MM.1S (cell line): ENCODE measurements at regions not wholly inside any gene's neighbourhood (a gene's known extent, or its start where the extent isn't known, plus 50 kb on each side); places are given as distances from the start of the nearest gene placed in this dataset.

Source experiments
- CTCF ChIP-seq: fragments of 300-600 bp; sonication (generic); IDR thresholded peaks from 2 replicates; pipeline ENCODE4 v1.5.1; 2016; ENCODE audit warnings: antibody characterized with exemption, low read length, mixed read lengths
- EZH2 ChIP-seq: fragments of 300-600 bp; sonication (generic); optimal IDR thresholded peaks from 2 replicates; pipeline ENCODE3; 2017; ENCODE audit warnings: low read depth, mild to moderate bottlenecking, antibody characterized with exemption, low read length, mixed read lengths

DNA sequence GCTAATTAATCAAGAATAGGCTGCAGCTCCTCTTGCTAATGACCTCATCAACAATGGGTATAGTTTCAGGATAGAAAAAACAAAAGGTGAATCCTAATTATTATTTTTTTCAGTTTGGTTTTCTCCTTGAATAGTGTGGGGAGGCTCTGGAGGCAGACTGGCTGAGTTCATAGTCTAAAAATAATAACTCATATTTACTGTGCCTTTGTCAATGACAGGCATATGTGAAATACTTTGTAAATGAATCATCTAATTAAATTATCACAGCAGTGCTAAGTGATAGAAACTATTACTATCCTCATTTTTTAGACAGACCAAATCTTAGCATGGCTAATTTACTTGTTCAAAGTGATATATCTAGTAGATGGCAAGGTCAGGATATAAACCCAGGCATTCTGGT, 1261.0 kb upstream of the SLC10A2 start:
- TF ChIP-seq CTCF (no peak), EZH2 (no peak)
